ENCODE measurements at regions not wholly inside any gene's neighbourhood (a gene's known extent, or its start where the extent isn't known, plus 50 kb on each side); places are given as distances from the start of the nearest gene placed in this dataset.
"Not testable (repeated sequence)": the region's sequence is repeated elsewhere in the genome, so short reads cannot be mapped to it uniquely, and the experiment has no call there.

DNA sequence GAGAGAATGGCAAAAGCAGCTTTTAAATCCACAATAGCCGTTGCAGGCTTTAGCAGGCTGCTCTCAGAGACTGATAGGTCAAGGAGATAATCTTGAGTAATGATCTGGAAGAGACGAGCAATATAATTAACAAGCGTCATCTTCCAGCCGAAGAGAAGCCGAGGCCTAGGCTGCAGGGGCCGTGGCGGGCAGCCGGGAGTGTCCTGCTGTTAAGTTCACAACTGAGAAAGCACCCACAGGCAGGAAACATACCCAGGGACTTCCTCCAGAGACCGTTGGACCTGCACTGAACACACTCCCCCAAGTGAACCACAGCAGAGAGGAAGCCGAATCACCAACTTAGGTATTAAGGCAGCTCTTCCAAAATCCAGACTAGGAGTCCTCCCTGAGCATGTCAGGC lies 182.3 kb downstream of the IRX2 start:
- no peak for DNase-seq

DNA sequence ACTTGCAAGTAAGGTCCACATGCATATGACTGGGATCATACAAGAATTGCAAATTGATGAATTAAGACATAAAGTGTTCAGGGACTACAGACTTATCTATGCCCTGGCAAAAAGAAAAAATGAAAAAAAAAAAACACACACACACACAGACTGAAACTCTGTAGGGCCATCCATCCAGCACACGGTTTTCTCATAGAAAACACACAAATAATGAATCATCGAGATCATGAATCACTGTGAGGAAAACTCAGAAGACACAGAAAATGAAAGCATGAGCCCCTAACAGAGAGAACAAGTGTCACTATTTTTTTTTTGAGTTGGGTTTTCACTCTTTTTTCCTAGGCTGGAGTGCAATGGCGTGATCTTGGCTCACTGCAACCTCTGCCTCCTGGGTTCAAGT lies 185.2 kb downstream of the IRX2 start:
- DNase-seq = no peak

DNA sequence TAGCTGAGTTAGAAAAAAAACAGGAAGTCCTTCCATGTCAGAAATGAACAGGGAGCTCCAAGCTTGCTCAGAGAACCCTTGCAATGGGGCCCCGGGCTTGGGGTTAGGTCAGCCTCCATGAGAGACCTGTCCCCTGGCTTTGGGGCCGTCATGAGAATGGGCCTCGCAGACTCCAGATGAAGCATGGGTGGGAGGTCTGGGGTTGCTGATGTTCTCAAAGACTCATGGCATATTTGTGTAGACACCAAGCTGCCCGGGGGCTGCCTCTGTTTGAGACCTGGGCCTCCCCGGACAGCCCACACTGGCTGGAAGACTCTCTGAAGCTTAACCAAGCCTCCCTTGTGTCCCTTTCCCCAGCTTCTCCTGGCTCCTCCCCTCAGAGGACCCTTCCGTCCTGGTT lies 186.3 kb downstream of the IRX2 start:
- no peak for DNase-seq

DNA sequence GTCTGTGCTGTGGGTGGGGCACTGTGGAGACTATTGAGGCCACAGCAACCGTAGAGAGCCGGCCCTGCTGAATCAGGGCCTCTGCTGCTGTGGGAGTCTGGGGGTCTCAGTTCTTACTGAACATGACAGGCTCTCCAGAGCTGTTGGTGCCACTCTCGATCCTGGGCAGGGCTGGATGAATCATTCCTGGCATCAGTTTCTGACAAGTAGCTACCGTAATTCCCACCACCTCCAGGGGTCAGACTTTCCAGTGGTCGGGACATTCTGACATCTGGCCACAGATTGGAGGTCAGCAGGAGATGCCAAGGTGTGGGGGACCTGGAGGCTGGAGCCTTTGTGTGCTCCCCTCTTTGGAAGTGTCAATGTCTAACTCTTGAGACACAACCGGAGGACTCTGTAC lies 188.4 kb downstream of the IRX2 start:
- DNase-seq = no peak

DNA sequence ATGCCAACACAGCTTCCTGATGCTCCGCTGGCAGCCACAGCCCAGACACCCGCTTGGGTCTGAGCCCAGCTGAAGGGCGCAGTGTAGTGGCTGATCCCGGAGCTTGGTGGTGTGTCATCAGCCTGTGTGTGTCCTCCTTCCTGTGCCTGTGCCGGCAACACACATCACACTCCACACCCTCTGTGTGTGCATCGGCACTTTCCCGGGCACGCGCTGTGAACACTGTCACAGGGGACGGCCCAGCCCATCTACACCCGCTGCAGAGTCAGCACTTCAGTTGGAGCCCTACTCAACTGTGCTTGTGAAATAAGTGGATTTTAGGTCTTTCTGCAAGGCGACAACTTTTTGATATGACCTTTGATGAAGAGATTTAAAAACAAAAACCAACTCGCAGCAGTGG lies 189.4 kb downstream of the IRX2 start:
- no peak for DNase-seq

DNA sequence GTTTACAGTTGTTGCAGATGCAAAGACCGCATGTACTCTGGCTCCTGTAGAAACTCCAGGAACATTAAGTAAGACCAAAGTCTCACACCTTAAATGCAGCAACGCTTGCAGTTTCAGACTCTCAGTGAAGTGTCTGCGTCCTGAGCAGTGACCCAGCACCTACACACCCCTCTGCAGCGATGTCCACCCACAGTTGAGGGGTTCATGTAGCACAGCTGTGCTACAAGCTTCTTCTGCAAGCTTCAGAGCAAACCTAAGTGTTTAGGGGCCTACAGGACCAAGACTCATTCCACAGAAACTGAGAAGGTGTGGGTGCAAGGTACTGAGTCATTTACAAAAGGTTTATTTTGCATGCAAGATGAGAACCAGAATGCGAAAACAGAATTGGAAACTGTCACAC lies 191.0 kb downstream of the IRX2 start:
- DNase-seq = no peak

DNA sequence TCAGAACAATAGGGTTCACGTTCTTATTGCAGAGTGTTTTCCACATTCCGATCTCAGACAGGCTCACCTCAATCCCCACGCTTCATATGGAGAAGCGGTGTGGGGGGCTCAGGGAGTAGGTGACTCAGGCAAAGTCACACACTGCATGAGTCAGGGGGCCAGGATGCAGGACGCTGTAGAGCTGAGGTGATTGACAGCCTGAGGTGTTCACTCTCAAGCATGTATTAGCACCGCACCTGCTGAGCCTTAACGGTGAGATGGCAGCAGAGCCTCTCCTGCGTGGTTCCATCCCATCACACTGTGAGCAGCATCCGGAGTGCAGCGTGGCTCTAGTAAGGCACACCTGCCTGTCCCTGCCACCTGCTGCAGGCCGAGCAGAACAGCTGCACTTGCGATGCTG lies 194.0 kb downstream of the IRX2 start:
- DNase-seq = no peak

DNA sequence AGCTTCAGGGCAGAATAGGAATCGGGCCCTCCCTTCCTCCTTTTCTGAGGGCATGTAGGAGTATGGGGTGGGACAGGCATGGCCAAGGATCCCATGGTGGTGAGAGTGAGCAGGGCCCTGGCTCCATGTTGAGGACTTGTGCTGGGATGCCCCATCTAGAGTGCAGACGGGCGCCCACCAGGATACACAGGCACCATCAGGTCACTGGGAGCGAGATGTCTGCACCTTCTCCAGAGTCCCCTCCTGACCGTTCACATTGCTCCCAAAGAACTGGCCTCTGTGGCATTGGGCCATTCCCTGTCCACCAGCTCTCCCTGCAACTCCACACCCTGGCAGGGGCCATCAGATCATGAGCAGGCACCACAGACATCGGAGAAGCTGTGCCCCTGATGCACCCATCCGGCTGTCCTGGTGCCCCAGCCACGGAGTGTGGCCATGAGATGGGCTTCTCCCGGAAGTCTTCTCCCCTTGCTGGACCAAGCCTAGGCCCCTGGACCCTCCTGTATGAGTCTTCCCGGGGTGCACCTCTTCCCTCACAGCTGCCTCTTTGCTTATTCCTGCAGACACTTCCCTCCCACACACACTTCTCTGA lies 195.0 kb downstream of the IRX2 start:
- no peak for DNase-seq

DNA sequence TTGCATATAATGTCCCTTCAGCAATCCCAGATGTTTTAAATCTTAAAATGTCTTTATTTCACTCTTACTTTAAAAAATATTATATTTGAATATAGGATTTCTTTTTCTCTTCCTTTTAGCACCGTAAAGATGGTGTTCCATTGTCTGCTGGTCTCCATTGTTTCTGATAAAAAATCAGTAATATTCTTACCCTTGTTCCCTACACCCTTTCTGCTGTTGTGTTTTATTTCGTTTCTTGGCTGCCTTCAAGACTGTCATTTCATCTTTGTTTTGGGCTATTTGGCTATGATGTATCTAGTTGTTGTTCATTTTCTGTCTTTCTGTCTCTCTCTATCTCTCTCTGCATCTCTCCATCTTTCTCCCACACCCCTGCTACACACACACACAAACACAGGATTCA lies 197.9 kb downstream of the IRX2 start:
- no peak for DNase-seq

DNA sequence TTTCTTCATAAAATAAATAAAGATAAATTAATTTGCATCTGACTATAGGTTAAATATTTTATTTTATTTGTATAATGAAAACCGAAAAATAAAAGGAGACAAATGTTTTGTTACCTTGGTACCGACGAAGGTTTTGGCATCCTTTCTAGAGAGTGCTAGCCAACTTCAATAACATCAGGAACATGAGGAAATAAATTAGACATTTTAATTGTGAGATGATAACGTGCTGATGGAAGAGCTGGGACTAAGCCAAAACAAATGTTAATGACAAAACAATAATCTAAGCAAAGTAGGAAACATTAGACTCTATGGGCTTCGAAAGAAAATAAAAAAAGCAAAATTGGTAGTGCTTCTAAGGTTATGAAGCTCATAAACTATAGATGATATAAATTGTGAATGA lies 201.0 kb downstream of the IRX2 start:
- no peak for DNase-seq

DNA sequence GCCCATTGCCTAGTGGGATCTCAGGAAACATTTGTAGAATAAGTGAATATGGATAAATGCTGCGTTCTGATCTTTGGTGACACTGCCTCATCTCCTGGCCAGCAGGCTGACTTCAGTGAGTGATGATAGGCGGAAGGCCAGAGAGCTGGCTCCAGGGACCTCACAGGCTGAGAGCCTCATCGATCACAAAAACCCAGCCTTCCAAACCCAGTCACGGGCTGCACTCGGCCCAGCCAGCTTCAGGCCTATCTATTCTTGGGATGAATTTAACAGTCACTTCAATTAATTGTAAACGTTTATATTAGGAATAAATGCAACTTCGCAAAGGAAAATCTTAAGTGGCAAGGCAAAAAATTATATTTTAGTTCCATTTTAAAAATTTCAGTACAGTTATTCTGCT lies 201.6 kb downstream of the IRX2 start:
- DNase-seq = no peak

DNA sequence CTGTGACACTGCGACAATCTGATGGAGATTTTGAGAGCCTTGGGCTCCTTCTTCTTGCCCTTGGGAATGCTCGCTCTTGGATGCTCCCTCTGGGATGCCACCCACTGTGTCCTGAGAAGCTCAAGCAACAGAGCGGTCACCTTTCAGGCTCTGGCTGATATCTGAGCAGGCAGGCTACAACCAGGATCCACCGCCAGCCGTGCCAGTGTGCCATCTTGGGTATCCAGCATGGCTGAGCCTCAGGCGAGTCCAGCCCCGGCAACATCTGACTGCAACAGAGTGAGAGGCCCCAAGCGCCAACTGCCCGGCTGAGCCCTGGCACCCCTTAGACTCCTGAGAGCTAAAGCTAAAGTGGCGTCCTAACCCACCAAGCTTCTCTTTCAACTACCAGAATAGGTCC lies 202.1 kb downstream of the IRX2 start:
- no peak for DNase-seq

DNA sequence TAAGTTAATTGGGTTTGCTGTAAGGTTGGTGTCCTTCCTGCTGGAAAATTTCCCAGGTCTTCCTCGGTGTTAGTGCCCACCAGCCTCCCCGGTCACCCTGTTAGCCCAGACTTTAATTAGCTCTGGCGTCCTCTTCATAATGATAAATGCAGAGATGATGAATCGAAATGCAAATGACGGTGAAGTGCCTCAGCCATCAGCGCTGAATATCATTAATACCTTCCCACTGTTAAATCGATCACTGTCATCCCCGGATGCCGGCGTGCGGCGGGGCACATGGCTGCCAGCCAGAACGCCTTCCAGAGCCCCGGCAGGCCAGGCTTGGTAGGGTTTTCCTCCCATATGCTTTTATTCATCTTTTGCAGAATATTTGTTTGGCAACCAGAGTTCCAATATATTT lies 204.5 kb downstream of the IRX2 start:
- no peak for DNase-seq

DNA sequence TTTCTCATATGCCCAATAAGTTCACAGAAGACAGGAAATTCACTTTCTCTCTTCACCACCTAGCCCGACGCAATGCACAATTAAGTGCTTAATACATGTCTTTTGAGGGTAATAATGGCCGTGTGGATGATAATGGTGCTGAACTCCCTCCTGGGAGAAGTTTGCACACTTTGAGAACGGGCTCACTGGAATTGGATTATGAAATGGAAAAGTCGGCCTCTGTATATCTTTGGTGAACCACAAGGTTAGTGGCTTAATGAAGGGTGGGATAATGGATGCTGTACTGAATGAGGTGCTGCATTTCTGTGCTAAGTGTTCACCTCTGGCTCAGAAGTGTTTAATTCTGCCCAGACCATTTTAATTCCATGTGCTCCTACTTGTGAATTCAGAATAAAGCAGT lies 207.5 kb downstream of the IRX2 start:
- DNase-seq = no peak

DNA sequence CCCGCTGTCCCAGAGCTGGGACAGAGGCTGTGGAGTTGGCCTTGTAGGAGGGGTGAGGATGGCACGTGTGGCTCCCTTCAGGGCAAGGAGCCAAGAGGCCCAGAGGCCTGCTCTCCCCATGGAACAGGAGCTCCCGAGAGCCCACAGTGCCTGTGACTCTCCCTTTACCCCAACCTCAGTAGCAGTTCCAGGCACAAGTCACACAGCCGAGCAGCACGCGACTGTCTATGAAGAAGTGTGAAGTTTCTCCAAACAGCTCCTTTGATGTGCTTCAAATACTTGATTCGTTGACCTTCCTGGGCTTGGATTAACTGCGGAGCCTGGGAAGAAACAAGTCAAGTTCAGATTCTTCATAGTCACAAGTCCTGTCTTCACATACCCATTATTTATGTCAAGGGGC lies 208.7 kb downstream of the IRX2 start:
- DNase-seq = no peak

DNA sequence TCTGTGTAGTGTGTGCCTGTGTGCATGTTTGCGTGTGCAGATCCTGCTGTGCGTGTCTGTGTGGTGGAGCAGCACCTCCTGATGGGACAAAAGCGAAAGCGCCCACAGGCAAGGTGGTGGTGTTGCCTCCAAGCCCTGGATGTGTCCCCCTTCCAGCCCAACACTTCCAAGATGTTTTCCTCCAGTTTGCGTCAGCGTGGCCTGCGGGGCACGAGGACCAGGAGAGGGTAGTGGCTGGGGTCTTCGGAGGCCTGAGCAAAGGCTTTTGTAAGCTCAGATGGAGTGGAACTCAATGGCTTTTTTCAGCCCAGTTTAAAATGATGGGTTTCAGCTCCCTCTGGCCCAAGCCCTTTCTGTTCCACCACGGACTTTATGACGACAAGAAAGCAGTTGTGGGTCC lies 209.5 kb downstream of the IRX2 start:
- no peak for DNase-seq

DNA sequence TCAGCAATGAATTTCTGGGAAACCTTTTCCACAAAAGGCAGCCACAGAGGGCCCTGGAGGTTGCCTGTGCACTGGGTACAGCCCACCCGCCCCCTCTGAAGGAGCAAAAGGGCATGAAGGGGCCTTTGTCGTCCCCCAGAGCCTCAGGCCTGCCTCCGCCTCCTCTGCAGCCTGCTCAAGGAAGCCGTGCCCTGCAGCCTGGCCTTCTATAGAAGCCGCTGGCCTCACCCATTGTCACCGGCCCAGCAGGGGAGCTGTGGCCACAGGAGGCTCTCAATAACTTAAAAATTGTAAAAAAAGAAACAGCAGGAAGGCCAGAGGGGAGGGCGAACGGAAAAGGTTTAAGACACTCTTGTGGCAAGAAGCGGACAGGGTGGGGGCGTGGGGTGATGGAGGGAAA lies 213.3 kb downstream of the IRX2 start:
- no peak for DNase-seq

DNA sequence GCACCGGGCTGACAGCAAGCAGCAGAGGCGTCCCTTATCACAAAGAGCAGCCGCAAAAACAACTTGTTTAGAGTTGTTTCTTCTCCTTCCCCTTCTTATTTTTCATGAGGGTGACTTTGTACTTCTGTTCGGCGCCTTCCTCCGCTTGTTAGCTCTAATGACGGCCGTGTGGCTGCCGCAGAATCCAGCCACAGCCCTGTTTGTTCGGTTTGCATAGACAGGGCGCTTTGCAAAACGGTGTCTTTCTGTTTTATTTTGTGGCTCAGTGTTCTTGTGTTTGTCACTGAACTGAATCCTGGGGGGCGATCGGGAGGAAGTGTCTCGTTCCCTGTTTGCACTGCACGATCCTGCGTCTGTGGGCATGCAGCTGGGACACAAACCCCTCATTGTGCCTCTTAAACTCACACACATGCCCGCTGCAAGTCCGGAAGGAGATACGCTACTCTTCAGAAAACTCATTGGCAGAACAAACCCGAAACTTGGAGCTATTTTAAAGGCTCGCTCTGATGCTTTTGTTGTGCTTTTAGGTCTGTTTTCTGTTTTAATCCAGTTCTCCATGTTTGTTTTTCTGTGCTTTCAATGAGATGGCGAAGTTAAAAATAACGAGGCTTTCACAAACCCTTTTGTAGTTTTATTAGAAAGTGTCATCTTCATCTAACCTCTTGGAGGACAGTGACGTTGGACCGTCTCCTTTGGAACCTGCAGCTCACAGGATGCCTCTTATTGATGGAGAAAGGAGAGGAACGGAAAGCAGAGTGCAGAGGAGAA lies 213.9 kb downstream of the IRX2 start:
- no peak for DNase-seq

DNA sequence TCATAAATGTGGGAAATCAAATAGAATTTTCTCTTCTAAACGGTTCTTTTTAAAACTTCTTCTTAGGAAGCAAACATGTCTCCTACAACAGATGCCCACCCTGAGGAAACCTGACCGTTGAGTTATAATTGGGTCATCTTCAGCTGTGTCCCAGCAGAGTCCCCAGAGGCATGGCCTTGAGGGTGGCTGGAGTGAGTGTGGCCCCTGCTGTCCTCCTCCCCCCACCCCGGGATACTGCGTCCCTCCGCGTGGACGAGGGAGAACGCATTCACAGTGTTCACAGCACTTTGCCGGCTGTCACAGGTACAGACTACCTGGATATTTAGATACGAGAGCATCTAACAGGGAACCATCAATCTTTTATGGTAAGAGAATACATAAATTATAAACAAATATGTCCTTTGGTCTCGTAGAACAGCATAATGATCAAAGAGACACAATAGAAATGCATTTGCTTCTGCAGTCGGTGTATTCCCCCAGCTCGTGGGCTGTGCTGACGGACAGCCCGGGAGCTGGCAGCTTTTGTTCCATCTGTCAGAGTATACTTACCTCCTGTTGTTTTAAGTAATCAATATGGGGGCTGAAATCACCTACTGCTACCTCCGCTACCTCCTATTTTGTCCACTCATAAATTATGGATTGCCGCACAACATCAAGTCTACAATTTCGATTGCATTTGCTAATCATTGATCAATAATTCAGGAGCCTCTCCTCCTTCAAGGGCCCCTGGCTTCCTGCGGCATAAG lies 214.7 kb downstream of the IRX2 start:
- DNase-seq = no peak

DNA sequence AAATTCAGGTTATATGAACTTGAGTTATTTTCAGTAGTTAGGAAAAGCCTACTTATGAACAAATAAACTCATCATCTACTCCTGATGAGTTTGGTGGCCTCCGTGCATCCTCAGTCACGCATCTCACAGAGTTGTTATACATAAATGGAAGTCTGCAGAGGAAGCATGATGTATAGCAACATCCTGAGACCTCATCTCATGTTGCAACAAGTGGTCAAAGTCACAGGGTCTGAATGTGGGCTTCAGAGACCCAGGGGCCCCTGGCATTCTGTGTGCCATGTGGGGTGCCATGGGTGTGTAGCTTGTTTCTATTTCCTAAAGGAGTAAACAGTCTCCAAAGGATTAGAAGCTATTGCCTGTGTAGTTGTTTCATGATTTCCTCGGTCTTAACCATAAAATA lies 216.5 kb downstream of the IRX2 start:
- DNase-seq = no peak

DNA sequence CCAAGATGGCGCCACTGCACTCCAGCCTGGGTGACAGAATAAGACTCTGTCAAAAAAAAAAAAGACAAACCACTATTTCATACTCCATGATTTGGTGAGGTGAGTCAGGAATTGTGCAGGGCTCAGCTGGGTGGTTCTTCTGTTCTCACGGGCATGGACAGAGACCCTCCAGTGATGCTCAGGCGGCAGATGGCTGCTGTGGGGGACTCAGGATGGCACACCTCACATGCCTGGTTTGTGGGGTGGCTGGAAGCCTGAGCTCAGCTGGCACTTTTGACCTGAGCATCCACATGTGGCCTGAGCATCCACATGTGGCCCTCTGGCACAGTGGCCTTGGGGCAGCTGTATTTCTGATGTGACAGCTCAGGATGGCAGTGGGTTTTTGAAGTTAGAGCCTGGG lies 217.2 kb downstream of the IRX2 start:
- DNase-seq = no peak

DNA sequence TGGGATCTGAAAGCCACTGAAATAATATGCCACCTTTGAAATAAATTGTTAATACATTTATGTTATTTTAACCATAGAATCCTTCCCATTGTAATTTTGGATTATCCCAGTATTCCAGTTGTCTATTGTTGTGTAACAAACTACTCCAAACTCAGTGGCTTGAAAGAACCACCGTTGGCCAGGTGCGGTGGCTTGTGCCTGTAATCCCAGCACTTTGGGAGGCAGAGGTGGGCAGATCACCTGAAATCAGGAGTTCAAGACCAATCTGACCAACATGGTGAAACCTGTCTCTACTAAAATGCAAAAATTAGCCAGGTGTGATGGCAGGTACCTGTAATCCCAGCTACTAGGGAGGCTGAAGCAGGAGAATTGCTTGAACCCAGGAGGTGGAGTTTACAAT lies 217.6 kb downstream of the IRX2 start:
- DNase-seq = not testable (repeated sequence)

DNA sequence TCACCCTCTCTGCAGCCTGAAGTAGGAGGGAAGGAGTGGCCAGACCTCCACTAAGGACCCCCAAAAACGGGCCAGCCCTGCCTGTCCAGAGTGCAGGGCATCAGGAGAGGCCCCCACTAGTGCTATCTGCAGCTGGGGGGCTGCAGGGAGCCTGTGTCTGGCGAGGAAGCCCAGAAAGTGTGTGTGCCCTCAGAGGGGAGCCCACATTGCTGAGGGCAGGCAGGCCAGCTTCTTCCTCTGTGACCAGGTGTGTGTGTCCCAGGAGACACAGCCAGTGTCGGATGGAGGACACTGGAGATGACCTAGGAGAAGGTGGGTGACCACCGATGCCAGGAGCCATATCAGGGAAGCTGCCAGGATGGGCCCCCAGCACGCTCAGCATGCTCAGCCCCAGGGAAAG lies 218.7 kb downstream of the IRX2 start:
- no peak for DNase-seq

DNA sequence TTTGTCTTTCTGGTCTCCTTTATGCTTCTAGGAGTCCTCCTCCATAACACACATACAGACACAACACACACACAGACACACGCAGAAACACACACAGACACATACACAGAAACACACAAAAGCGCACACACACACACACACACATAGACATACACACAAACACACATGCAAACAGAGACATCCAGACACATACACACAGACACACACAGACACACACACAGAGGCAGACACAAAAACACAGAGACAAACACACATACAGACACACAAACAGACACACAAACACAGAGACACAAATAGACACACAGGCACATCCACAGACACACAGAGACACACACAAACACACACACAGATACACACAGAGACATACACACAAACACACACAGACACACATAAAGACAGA lies 220.2 kb downstream of the IRX2 start:
- DNase-seq = no peak

DNA sequence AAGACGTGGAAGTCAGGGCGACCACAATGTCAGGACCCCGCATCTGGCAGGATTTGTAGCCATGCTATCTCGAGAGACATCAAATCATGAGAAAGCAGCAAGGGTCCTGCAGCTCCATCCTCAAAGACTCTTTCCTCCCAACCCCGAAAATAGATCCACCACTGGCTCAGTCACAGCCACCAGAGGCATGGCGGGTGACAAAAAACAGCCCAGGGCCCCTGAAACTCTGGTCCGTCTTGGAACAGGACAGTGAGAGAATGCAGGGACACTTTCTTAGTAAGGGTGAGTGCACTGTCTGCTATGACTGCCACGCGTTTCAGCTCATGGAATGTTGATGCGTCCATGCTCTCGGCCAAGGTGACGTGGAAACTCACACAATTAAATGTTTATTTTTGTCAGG lies 220.9 kb downstream of the IRX2 start:
- DNase-seq = no peak

All from activated CD4-positive, alpha-beta T cell treated with anti-CD3 and anti-CD28 coated beads for 1 hour (primary cell).